SK-N-MC (cell line): ENCODE measurements at regions not wholly inside any gene's neighbourhood (a gene's known extent, or its start where the extent isn't known, plus 50 kb on each side); places are given as distances from the start of the nearest gene placed in this dataset.

Experiments used
- EZH2 ChIP-seq: fragments of 200-600 bp; sonication (generic); IDR thresholded peaks from one replicate; pipeline ENCODE4 v1.6.1; 2017; ENCODE audit warnings: antibody characterized with exemption
- FOXP2 ChIP-seq: optimal IDR thresholded peaks from 2 replicates; pipeline ENCODE3; 2011; ENCODE audit warnings: mild to moderate bottlenecking, moderate library complexity; ENCODE audit not compliant: insufficient read depth; ENCODE audit errors: extremely low read length, control extremely low read depth

DNA sequence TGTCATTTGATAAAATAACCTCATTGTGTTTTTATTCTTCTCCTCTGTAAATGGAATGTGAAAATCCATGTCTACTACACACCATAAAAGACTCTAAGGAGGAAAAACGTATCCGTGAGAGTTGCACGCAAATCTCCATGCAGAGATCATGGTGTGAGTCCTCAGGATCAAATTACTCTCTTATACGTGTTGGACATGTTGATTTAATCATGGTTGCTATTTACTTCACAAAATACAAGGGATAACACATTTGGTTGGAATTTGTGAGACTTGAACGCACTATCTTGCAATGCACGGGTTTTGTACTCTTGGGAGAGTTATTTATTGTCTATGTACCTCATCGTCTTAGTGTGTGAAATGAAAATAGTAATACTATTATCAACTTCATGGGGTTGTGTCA, 128.0 kb upstream of the RASSF8 start:
- TF ChIP-seq EZH2 (no peak), FOXP2 (no peak)
